GM12878 (cell line): ENCODE measurements at regions not wholly inside any gene's neighbourhood (a gene's known extent, or its start where the extent isn't known, plus 50 kb on each side); places are given as distances from the start of the nearest gene placed in this dataset.

ENCODE experiments used
- CHD4 ChIP-seq: fragments of 200-600 bp; sonication (generic); IDR thresholded peaks from 2 replicates; pipeline ENCODE4 v1.6.1; 2016; ENCODE audit warnings: mild to moderate bottlenecking
- FOXK2 ChIP-seq: fragments of 450-650 bp; IDR thresholded peaks from 2 replicates; pipeline ENCODE4 v1.6.1; 2017; ENCODE audit warnings: mild to moderate bottlenecking, moderate library complexity
- PAX5 ChIP-seq: IDR thresholded peaks from 2 replicates; pipeline ENCODE4 v1.6.1; 2011; ENCODE audit warnings: low read depth, low read length, borderline replicate concordance
- RCOR1 ChIP-seq: conservative IDR thresholded peaks from 2 replicates; pipeline ENCODE4 v1.6.1; 2012; ENCODE audit warnings: low read depth, low read length, improper control_type of control experiment
- TF ChIP-seq, protein P1 (sequence below): fragments of 450-650 bp; IDR thresholded peaks from 2 replicates; pipeline ENCODE4 v1.6.1; 2017; ENCODE audit warnings: mild to moderate bottlenecking, moderate library complexity
- TF ChIP-seq, protein P2 (sequence below): IDR thresholded peaks from 2 replicates; pipeline ENCODE4 v1.6.1; 2011; ENCODE audit warnings: borderline replicate concordance, low read depth, mild to moderate bottlenecking, moderate library complexity, low read length; ENCODE audit not compliant: insufficient read depth, poor library complexity, severe bottlenecking
- TF ChIP-seq, protein P3 (sequence below): fragments of 450-650 bp; IDR thresholded peaks from 2 replicates; pipeline ENCODE4 v1.6.1; 2017; ENCODE audit warnings: mild to moderate bottlenecking, moderate library complexity
- TF ChIP-seq, protein P4 (sequence below): IDR thresholded peaks from 2 replicates; pipeline ENCODE4 v1.6.1; 2012; ENCODE audit warnings: mild to moderate bottlenecking, low read depth, low read length

DNA sequence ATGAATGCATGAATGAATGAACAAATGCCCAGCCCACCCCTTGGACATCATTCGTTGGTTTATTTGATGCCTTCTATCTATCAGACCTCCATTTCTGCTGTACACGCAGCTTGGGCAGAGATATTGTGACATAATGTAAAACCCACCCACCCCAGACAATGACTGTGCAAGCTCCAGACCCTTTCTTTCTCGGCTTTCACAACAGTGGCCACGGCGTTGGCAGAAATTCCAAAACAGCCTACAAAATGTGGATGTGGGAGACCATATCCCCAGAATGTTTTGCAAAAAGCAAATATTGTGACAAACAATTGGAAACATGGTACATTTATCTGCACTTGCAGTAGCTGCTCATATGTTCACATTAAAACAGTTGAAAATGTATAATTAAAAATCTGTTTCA lies 162.0 kb upstream of the MAFB start (continued):
- TF ChIP-seq, protein P1, sequence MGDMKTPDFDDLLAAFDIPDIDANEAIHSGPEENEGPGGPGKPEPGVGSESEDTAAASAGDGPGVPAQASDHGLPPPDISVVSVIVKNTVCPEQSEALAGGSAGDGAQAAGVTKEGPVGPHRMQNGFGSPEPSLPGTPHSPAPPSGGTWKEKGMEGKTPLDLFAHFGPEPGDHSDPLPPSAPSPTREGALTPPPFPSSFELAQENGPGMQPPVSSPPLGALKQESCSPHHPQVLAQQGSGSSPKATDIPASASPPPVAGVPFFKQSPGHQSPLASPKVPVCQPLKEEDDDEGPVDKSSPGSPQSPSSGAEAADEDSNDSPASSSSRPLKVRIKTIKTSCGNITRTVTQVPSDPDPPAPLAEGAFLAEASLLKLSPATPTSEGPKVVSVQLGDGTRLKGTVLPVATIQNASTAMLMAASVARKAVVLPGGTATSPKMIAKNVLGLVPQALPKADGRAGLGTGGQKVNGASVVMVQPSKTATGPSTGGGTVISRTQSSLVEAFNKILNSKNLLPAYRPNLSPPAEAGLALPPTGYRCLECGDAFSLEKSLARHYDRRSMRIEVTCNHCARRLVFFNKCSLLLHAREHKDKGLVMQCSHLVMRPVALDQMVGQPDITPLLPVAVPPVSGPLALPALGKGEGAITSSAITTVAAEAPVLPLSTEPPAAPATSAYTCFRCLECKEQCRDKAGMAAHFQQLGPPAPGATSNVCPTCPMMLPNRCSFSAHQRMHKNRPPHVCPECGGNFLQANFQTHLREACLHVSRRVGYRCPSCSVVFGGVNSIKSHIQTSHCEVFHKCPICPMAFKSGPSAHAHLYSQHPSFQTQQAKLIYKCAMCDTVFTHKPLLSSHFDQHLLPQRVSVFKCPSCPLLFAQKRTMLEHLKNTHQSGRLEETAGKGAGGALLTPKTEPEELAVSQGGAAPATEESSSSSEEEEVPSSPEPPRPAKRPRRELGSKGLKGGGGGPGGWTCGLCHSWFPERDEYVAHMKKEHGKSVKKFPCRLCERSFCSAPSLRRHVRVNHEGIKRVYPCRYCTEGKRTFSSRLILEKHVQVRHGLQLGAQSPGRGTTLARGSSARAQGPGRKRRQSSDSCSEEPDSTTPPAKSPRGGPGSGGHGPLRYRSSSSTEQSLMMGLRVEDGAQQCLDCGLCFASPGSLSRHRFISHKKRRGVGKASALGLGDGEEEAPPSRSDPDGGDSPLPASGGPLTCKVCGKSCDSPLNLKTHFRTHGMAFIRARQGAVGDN: no peak
- TF ChIP-seq, protein P2, sequence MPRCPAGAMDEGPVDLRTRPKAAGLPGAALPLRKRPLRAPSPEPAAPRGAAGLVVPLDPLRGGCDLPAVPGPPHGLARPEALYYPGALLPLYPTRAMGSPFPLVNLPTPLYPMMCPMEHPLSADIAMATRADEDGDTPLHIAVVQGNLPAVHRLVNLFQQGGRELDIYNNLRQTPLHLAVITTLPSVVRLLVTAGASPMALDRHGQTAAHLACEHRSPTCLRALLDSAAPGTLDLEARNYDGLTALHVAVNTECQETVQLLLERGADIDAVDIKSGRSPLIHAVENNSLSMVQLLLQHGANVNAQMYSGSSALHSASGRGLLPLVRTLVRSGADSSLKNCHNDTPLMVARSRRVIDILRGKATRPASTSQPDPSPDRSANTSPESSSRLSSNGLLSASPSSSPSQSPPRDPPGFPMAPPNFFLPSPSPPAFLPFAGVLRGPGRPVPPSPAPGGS: no peak
- TF ChIP-seq CHD4 (no peak), PAX5 (no peak), FOXK2 (no peak), RCOR1 (no peak)
- TF ChIP-seq, protein P3, sequence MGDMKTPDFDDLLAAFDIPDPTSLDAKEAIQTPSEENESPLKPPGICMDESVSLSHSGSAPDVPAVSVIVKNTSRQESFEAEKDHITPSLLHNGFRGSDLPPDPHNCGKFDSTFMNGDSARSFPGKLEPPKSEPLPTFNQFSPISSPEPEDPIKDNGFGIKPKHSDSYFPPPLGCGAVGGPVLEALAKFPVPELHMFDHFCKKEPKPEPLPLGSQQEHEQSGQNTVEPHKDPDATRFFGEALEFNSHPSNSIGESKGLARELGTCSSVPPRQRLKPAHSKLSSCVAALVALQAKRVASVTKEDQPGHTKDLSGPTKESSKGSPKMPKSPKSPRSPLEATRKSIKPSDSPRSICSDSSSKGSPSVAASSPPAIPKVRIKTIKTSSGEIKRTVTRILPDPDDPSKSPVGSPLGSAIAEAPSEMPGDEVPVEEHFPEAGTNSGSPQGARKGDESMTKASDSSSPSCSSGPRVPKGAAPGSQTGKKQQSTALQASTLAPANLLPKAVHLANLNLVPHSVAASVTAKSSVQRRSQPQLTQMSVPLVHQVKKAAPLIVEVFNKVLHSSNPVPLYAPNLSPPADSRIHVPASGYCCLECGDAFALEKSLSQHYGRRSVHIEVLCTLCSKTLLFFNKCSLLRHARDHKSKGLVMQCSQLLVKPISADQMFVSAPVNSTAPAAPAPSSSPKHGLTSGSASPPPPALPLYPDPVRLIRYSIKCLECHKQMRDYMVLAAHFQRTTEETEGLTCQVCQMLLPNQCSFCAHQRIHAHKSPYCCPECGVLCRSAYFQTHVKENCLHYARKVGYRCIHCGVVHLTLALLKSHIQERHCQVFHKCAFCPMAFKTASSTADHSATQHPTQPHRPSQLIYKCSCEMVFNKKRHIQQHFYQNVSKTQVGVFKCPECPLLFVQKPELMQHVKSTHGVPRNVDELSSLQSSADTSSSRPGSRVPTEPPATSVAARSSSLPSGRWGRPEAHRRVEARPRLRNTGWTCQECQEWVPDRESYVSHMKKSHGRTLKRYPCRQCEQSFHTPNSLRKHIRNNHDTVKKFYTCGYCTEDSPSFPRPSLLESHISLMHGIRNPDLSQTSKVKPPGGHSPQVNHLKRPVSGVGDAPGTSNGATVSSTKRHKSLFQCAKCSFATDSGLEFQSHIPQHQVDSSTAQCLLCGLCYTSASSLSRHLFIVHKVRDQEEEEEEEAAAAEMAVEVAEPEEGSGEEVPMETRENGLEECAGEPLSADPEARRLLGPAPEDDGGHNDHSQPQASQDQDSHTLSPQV: no peak
- TF ChIP-seq, protein P4, sequence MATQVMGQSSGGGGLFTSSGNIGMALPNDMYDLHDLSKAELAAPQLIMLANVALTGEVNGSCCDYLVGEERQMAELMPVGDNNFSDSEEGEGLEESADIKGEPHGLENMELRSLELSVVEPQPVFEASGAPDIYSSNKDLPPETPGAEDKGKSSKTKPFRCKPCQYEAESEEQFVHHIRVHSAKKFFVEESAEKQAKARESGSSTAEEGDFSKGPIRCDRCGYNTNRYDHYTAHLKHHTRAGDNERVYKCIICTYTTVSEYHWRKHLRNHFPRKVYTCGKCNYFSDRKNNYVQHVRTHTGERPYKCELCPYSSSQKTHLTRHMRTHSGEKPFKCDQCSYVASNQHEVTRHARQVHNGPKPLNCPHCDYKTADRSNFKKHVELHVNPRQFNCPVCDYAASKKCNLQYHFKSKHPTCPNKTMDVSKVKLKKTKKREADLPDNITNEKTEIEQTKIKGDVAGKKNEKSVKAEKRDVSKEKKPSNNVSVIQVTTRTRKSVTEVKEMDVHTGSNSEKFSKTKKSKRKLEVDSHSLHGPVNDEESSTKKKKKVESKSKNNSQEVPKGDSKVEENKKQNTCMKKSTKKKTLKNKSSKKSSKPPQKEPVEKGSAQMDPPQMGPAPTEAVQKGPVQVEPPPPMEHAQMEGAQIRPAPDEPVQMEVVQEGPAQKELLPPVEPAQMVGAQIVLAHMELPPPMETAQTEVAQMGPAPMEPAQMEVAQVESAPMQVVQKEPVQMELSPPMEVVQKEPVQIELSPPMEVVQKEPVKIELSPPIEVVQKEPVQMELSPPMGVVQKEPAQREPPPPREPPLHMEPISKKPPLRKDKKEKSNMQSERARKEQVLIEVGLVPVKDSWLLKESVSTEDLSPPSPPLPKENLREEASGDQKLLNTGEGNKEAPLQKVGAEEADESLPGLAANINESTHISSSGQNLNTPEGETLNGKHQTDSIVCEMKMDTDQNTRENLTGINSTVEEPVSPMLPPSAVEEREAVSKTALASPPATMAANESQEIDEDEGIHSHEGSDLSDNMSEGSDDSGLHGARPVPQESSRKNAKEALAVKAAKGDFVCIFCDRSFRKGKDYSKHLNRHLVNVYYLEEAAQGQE: no peak
- TF ChIP-seq, all 136 proteins: peak for 0
